SK-N-SH (cell line): ENCODE measurements at regions not wholly inside any gene's neighbourhood (a gene's known extent, or its start where the extent isn't known, plus 50 kb on each side); places are given as distances from the start of the nearest gene placed in this dataset.

Source experiments
- CTCF ChIA-PET: fragments of 300-600, 350-600 bp; formaldehyde crosslinking; extraction: SDS; loops from one replicate; lab custom pipeline; 2021; lab: Yijun Ruan, JAX
- POLR2A ChIA-PET: fragments of 350-600 bp; sonication (Branson Sonifier 250); formaldehyde crosslinking; extraction: SDS; loops from one replicate; lab custom pipeline; 2020; ENCODE audit warnings: antibody characterized with exemption, inconsistent platforms; lab: Yijun Ruan, JAX
- DNase-seq: peaks from one replicate; pipeline ENCODE4 v3.0.0; 2012
- H2AFZ ChIP-seq: fragments of 200-600 bp; sonication (generic); 2 replicates; pipeline ENCODE4 v1.8.1; 2016; ENCODE audit warnings: antibody characterized with exemption, mild to moderate bottlenecking, low read depth
- H3F3A ChIP-seq: fragments of 200-600 bp; sonication (generic); replicated peaks from 2 replicates; pipeline ENCODE3; 2016; ENCODE audit warnings: antibody characterized with exemption, mild to moderate bottlenecking; ENCODE audit not compliant: insufficient read depth
- H3K27ac ChIP-seq, 2 experiments: fragments of 200-500 bp in 1 of 2; fragments of 200-600 bp in 1 of 2; sonication (Bioruptor generic) in 1 of 2; sonication (generic), shearing (Covaris generic) in 1 of 2; 2 replicates each; pipeline versions ENCODE4 v1.5.1 to v1.6.1; 2014 to 2016; ENCODE audit warnings: low read depth in 2 of 2, inconsistent platforms in 1 of 2, low read length in 1 of 2, mild to moderate bottlenecking in 1 of 2, mixed read lengths in 1 of 2
- H3K27me3 ChIP-seq: fragments of 200-600 bp; sonication (generic), shearing (Covaris generic); 2 replicates; pipeline ENCODE4 v1.6.1; 2016; ENCODE audit warnings: mixed run types; ENCODE audit not compliant: insufficient read depth
- H3K36me3 ChIP-seq, 2 experiments: fragments of 200-500 bp in 1 of 2; fragments of 200-600 bp in 1 of 2; sonication (Bioruptor generic) in 1 of 2; sonication (generic) in 1 of 2; replicated peaks in 1 of 2; 2 replicates each; pipeline versions ENCODE3 to v1.5.1; 2014 to 2016; ENCODE audit warnings: low read length in 1 of 2, mild to moderate bottlenecking in 1 of 2; ENCODE audit not compliant: insufficient read depth in 2 of 2, control insufficient read depth in 1 of 2
- H3K4me1 ChIP-seq, 2 experiments: fragments of 200-500 bp in 1 of 2; fragments of 200-600 bp in 1 of 2; sonication (Bioruptor generic) in 1 of 2; sonication (generic), shearing (Covaris generic) in 1 of 2; 2 replicates each; pipeline versions ENCODE4 v1.5.1 to v1.6.1; 2014 to 2016; ENCODE audit warnings: low read depth in 1 of 2, low read length in 1 of 2, mixed run types in 1 of 2; ENCODE audit not compliant: insufficient read depth in 2 of 2, control insufficient read depth in 1 of 2
- H3K4me2 ChIP-seq: fragments of 200-600 bp; sonication (generic), shearing (Covaris generic); 2 replicates; pipeline ENCODE4 v1.6.1; 2017; ENCODE audit warnings: mixed run types
- H3K4me3 ChIP-seq, 2 experiments: fragments of 200-500 bp in 1 of 2; fragments of 200-600 bp in 1 of 2; sonication (Bioruptor generic) in 1 of 2; sonication (generic), shearing (Covaris generic) in 1 of 2; 2 replicates each; pipeline versions ENCODE4 v1.5.1 to v1.8.1; 2014 to 2016; ENCODE audit warnings: low read depth in 2 of 2, inconsistent platforms in 1 of 2, low read length in 1 of 2, mild to moderate bottlenecking in 1 of 2, mixed read lengths in 1 of 2, moderate library complexity in 1 of 2
- H3K79me2 ChIP-seq: fragments of 200-600 bp; sonication (generic); 2 replicates; pipeline ENCODE4 v1.8.1; 2017; ENCODE audit warnings: mild to moderate bottlenecking; ENCODE audit not compliant: insufficient read depth
- H3K9ac ChIP-seq: fragments of 200-600 bp; sonication (generic); 2 replicates; pipeline ENCODE4 v1.6.1; 2017; ENCODE audit warnings: mixed run types
- H3K9me2 ChIP-seq: fragments of 200-600 bp; sonication (generic); 2 replicates; pipeline ENCODE4 v1.6.1; 2017; ENCODE audit warnings: mixed run types
- H3K9me3 ChIP-seq: fragments of 200-600 bp; sonication (generic); 2 replicates; pipeline ENCODE4 v1.6.1; 2017; ENCODE audit warnings: mixed run types, mild to moderate bottlenecking, moderate library complexity
- H4K20me1 ChIP-seq: fragments of 200-600 bp; sonication (generic); 2 replicates; pipeline ENCODE4 v1.6.1; 2017; ENCODE audit warnings: mild to moderate bottlenecking, mixed run types; ENCODE audit not compliant: insufficient read depth
- CHD2 ChIP-seq: fragments of 150-350 bp; IDR thresholded peaks from 2 replicates; pipeline ENCODE4 v1.6.1; 2018; ENCODE audit warnings: low read length; ENCODE audit not compliant: partially characterized antibody
- ELF1 ChIP-seq: IDR thresholded peaks from 2 replicates; pipeline ENCODE4 v1.4.0; 2012
- EP300 ChIP-seq, 2 experiments: IDR thresholded peaks; 2 replicates each; pipeline versions ENCODE4 v1.4.0 to v1.6.1; 2012; ENCODE audit warnings: borderline replicate concordance in 1 of 2, low read depth in 1 of 2, low read length in 1 of 2
- EZH2phosphoT487 ChIP-seq: fragments of 200-600 bp; sonication (generic); IDR thresholded peaks from 2 replicates; pipeline ENCODE4 v1.6.1; 2017; ENCODE audit warnings: low read depth, mixed run types, mild to moderate bottlenecking, antibody characterized with exemption, moderate library complexity, borderline replicate concordance
- FOSL2 ChIP-seq: IDR thresholded peaks from 2 replicates; pipeline ENCODE4 v1.4.0; 2012; ENCODE audit warnings: low read depth, mild to moderate bottlenecking, moderate library complexity, borderline replicate concordance
- FOXJ3 ChIP-seq: sonication (generic); formaldehyde crosslinking; IDR thresholded peaks from 2 replicates; pipeline ENCODE4 v1.5.1; 2020; ENCODE audit warnings: mild to moderate bottlenecking, missing genetic modification reagents
- FOXM1 ChIP-seq: IDR thresholded peaks from 2 replicates; pipeline ENCODE4 v1.4.0; 2012; ENCODE audit warnings: low read depth, mild to moderate bottlenecking
- IRF3 ChIP-seq: fragments of 150-350 bp; IDR thresholded peaks from 2 replicates; pipeline ENCODE4 v1.6.1; 2016; ENCODE audit warnings: mild to moderate bottlenecking, low read depth, low read length
- MEF2A ChIP-seq: IDR thresholded peaks from 2 replicates; pipeline ENCODE4 v1.4.0; 2012; ENCODE audit warnings: low read depth, borderline replicate concordance
- NRF1 ChIP-seq: IDR thresholded peaks from 2 replicates; pipeline ENCODE4 v1.6.1; 2012; ENCODE audit warnings: low read depth, mild to moderate bottlenecking, low read length
- PBX3 ChIP-seq: IDR thresholded peaks from 2 replicates; pipeline ENCODE4; 2012
- POLR2AphosphoS5 ChIP-seq: IDR thresholded peaks from 2 replicates; pipeline ENCODE4 v1.6.1; 2012; ENCODE audit warnings: low read depth, low read length
- RCOR1 ChIP-seq: fragments of 150-350 bp; IDR thresholded peaks from 2 replicates; pipeline ENCODE4 v1.6.1; 2017; ENCODE audit warnings: antibody characterized with exemption, low read length
- TAF1 ChIP-seq: IDR thresholded peaks from 2 replicates; pipeline ENCODE4 v1.6.1; 2012; ENCODE audit warnings: low read depth, mild to moderate bottlenecking, low read length, moderate library complexity, borderline replicate concordance
- USF1 ChIP-seq: IDR thresholded peaks from 2 replicates; pipeline ENCODE4 v1.4.0; 2012; ENCODE audit warnings: low read depth, borderline replicate concordance
- USF2 ChIP-seq: fragments of 150-350 bp; IDR thresholded peaks from 2 replicates; pipeline ENCODE4 v1.6.1; 2017; ENCODE audit warnings: antibody characterized with exemption, low read length, low read depth, borderline replicate concordance
- ZBTB33 ChIP-seq: IDR thresholded peaks from 2 replicates; pipeline ENCODE4 v1.4.0; 2012; ENCODE audit warnings: low read depth, borderline replicate concordance
- WGBS: methylation state at CpG from one replicate; pipeline ENCODE4 v1.1.6; 2017; ENCODE audit warnings: low lambda C conversion rate; 5-methylcytosine and 5-hydroxymethylcytosine counted together
- TF ChIP-seq, protein P1 (sequence below): fragments of 200-600 bp; sonication (generic); IDR thresholded peaks from 2 replicates; pipeline ENCODE4 v1.6.1; 2017; ENCODE audit warnings: antibody characterized with exemption, mild to moderate bottlenecking, moderate library complexity
- TF ChIP-seq, protein P2 (sequence below): IDR thresholded peaks from 2 replicates; pipeline ENCODE4 v1.4.0; 2012; ENCODE audit warnings: low read depth

DNA sequence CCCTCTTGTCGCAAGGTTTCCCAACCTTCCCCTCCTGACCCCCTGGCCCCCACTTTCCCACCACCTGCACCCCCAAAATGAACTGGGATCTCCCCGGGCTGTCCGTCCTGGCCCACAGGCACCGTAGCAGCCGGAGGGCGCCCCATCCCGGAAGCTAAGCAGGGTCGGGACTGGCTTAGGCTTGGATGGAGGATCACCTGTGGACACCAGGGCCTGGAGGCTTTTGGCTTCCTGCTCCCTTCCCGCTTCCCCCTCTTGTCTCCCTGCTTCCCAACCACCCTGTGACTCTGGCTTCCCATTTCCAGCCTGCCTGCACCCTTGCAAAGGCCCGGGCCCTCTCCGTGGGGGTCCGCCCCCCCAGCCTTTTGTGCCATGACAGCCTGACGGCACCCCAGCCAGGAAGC, 2291.3 kb downstream of the TP53TG3F start:
- H3K9ac ChIP-seq, result no peak overlapping the region
- H3K79me2 ChIP-seq, result no peaks in the 10 kb centered on the region
- H3F3A ChIP-seq, result no peaks in the 10 kb centered on the region
- ChIA-PET POLR2A (no interaction called here), CTCF (interaction anchor here (0.8 kb wide), 1 partner anchor 259 kb away, joined by 4 read pairs; no protein-coding TSS in a partner anchor)
- DNase-seq, result no peak
- no peak overlapping the region for H3K4me2 ChIP-seq
- no peaks in the 10 kb centered on the region for H3K9me3 ChIP-seq
- H2AFZ ChIP-seq, result no peak overlapping the region
- TF ChIP-seq EP300 (IDR thresholded peaks at IDR 0.05; ENCODE audit: borderline replicate concordance in 1 of 2, low read depth in 1 of 2, low read length in 1 of 2), result no peak
- no peak for TF ChIP-seq NRF1
- TF ChIP-seq RCOR1, result no peak
- no peak for TF ChIP-seq EZH2phosphoT487
- TF ChIP-seq, protein P1, sequence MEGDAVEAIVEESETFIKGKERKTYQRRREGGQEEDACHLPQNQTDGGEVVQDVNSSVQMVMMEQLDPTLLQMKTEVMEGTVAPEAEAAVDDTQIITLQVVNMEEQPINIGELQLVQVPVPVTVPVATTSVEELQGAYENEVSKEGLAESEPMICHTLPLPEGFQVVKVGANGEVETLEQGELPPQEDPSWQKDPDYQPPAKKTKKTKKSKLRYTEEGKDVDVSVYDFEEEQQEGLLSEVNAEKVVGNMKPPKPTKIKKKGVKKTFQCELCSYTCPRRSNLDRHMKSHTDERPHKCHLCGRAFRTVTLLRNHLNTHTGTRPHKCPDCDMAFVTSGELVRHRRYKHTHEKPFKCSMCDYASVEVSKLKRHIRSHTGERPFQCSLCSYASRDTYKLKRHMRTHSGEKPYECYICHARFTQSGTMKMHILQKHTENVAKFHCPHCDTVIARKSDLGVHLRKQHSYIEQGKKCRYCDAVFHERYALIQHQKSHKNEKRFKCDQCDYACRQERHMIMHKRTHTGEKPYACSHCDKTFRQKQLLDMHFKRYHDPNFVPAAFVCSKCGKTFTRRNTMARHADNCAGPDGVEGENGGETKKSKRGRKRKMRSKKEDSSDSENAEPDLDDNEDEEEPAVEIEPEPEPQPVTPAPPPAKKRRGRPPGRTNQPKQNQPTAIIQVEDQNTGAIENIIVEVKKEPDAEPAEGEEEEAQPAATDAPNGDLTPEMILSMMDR, result no peak
- TF ChIP-seq FOXM1, result no peak
- no peak for TF ChIP-seq IRF3
- no peak for TF ChIP-seq POLR2AphosphoS5
- TF ChIP-seq USF2, result no peak
- TF ChIP-seq FOSL2, result no peak
- TF ChIP-seq, protein P2, sequence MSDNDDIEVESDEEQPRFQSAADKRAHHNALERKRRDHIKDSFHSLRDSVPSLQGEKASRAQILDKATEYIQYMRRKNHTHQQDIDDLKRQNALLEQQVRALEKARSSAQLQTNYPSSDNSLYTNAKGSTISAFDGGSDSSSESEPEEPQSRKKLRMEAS, result no peak
- TF ChIP-seq ELF1, result no peak
- no peak for TF ChIP-seq ZBTB33
- no peak for TF ChIP-seq MEF2A
- TF ChIP-seq FOXJ3, result no peak
- no peak for TF ChIP-seq CHD2
- TF ChIP-seq TAF1, result no peak
- TF ChIP-seq USF1, result no peak
- no peak for TF ChIP-seq PBX3
- H3K27ac ChIP-seq, result no peak overlapping the region
- H3K27me3 ChIP-seq, result no peaks in the 10 kb centered on the region
- H3K4me1 ChIP-seq, result no peaks in the 10 kb centered on the region
- H4K20me1 ChIP-seq, result no peaks in the 10 kb centered on the region
- no peaks in the 10 kb centered on the region for H3K9me2 ChIP-seq
- no peaks in the 10 kb centered on the region for H3K36me3 ChIP-seq
- H3K4me3 ChIP-seq, result no peak overlapping the region
- WGBS, result 24% methylated on average over 12 of the region's 13 CpGs
